ENCODE measurements at regions not wholly inside any gene's neighbourhood (a gene's known extent, or its start where the extent isn't known, plus 50 kb on each side); places are given as distances from the start of the nearest gene placed in this dataset.

DNA sequence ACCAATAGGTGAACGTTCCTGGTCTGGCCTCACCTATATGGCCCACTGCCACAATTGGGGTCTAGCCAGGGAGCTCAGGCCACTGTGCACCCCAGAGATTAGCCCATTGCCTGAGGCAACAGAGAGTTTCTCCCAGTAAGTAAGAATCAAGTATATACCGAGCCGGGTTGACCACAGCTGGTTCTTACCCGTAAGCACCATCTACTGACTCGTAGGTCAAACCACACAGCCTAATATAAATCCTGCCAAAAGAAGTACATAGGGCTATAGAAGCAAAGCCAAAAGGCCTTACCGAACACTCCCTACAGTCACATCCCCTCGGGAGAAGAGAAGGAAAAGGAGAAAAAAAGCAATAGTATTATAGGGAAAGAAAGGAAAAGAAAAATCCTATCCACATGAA is 463.6 kb upstream of the GJE1 start:
- DNase-seq = no peak

GRCh38 chr6:141667580-141668309 is 465.0 kb upstream of the GJE1 start:
- DNase-seq = no peak

GRCh38 chr6:141666187-141666586 is 466.5 kb upstream of the GJE1 start:
- DNase-seq = no peak

DNA sequence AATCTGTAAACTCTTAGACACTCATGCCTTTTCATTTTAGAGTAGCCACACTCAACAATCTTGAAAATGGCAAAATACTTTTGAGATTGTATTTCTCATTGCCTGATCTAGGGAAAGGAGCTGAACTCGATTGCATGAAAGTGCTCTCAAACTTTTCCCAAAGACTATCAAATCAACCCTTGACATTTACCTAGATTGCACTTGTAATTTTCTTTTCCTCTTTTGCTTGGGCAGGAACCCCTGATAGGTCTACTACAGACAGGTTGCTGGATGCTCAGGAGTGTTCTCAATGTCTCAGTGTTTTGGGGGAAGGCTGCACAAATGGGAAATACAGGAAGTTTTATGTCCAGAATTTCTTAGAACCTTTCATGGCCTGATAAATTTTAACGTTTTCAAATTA is 468.0 kb upstream of the GJE1 start:
- no peak for DNase-seq

DNA sequence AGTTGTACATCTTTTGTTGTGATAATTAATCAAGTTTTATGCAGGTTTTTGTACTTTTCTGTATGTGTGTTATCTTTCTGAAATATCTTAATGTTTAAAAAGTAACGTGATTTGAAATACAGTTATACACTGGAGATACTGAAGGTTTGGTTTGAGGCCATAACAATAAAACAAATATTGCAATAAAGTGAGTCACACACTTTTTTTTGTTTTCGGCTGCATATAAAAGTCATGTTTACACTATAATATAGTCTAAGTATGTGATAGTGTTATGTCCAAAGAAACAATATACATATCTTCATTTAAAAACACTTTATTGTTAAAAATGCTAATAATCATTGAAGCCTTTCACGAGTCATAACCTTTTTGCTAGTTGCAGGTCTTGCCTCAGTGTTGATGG is 473.1 kb upstream of the GJE1 start:
- DNase-seq = no peak

- DNase-seq = no peak
These were observed 474.0 kb upstream of the GJE1 start for GRCh38 chr6:141658696-141659095.

DNA sequence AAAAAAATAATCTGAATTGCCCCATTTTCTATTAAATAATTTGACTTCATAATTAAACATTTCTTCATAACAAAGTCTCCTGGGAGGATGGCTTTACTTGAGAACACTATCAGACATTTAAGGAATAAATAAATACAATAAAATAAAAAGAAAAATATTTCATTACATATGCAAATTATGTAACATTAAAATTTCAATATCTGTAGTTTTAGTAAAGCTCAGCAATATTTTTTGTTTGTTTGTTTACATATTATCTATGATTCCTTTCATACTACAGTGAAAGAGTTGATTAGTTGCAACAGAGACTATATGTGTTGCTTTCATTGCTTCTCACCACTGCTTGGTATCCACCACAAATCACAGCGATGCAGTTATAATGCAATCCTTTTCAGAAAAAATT is 474.9 kb upstream of the GJE1 start:
- DNase-seq = no peak

DNA sequence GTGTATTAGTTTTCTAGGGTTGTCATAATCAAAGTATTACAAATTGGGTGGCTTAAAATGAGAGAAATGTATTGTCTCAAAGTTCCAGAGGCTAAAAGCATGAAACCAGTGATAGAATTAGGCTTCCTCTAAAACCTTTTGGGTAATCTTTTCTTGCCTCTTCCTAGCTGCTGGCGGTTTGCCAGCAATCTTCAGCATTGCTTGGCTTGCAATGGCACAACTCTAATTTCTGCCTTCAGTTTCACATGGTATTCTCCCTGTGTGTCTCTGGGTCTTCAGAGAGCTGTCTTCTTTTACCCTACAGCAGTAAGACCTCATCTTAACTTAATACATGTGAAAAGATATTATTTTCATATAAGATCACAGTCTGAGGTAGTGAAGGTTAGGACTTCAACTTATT is 479.1 kb upstream of the GJE1 start:
- no peak for DNase-seq

DNA sequence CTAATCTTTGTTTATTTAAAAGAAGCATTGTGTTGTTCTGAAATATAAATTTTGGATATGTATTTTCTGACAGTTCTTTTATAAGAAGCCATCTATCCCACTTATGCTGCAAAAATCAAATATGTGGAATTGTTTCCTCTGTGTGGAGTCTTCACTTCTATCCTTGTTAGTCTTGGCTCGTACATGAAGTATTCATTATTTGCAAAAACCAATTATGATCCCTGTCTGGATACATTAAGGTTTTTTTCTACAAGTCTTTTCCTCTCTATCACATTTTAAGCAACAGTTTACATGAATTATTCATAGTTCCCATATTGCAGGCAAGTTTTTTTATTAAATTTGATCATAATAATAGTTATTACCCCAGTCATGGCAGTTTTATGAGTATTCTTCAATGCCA is 490.8 kb upstream of the GJE1 start:
- DNase-seq = no peak

- no peak for DNase-seq
These were observed 491.3 kb upstream of the GJE1 start for GRCh38 chr6:141641406-141641805.

GRCh38 chr6:141635621-141636020 is 497.1 kb upstream of the GJE1 start:
- DNase-seq = no peak

- DNase-seq = no peak
These were observed 498.5 kb upstream of the GJE1 start for GRCh38 chr6:141634269-141634668.

DNA sequence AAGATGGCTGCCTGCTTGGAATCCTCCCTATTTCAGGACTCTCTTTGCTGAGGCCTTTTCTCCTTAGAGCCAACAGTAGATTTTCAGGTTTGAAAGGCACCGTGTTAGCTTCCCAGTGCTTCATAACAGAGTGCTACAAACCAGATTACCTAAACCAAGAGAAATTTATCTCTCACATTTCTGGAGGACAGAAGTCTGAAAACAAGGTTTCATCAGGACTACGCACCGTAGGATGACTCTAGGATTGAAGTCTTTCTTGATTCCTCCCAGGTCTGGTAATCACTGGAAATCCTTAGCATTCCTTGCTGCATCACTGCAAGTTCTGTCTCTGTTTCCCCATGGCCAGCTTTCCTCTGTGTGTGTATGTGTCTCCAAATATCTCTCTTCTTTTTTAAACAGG is 508.4 kb upstream of the GJE1 start:
- DNase-seq = no peak

- no peak for DNase-seq
These were observed 514.5 kb upstream of the GJE1 start for GRCh38 chr6:141618180-141618581.

GRCh38 chr6:141610741-141611140 is 522.0 kb upstream of the GJE1 start:
- no peak for DNase-seq

DNA sequence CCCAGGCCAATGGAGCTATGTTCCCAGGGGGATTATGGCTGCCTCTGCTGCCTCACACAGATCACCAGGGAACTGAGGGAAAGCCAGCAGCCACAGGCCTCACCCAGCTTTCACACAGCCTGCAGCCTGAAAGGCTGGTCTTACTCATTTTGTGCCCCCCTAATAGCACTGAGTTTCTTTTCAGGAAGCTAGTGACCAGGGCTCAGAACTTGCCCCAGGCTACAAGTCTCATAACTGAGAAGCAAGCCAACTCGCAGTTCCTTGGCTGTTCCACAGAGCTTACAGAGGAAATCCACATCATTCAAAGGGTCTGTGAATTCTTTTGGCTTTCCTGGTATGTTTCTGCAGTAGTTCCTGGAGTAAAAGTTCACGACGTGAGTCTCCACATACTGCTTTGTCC is 524.8 kb upstream of the GJE1 start:
- no peak for DNase-seq

GRCh38 chr6:141598487-141598886 is 534.2 kb upstream of the GJE1 start:
- no peak for DNase-seq

GRCh38 chr6:141594874-141595273 is 537.9 kb upstream of the GJE1 start:
- no peak for DNase-seq

GRCh38 chr6:141593311-141593710 is 539.4 kb upstream of the GJE1 start:
- DNase-seq = no peak

GRCh38 chr6:141587482-141588266 is 545.1 kb upstream of the GJE1 start:
- DNase-seq = no peak

- DNase-seq = no peak
These were observed 551.7 kb upstream of the GJE1 start for GRCh38 chr6:141580988-141581552.

GRCh38 chr6:141580131-141580530 is 552.6 kb upstream of the GJE1 start:
- no peak for DNase-seq

GRCh38 chr6:141576751-141577150 is 556.0 kb upstream of the GJE1 start:
- no peak for DNase-seq
